ENCODE measurements at regions not wholly inside any gene's neighbourhood (a gene's known extent, or its start where the extent isn't known, plus 50 kb on each side); places are given as distances from the start of the nearest gene placed in this dataset.

DNA sequence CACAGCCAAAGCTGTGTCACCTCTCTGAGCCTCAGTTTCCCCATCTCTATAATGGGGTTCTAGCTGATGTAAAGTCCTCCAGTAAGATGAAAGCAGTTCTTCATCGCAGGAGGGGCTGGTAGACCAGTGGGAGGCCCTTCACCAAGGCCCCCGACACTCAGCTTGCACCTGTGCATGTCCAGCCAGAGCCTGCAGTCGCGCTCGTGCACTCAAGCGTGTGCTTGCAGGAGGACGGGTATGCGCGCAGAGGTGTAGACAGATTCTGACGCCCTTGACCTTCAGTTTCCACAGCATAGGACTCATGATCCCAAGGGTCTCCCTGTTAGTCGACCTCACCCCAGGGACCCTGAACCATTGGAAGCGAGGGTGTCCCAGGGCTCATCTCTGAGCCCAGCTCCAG is 633.7 kb downstream of the TBC1D22A start:
- TF ChIP-seq POLR2AphosphoS5 (IDR thresholded peaks at IDR 0.05) (no peak), POLR2A (IDR thresholded peaks at IDR 0.05) (no peak)

All from spleen (tissue), 3 donors.